ENCODE measurements at regions not wholly inside any gene's neighbourhood (a gene's known extent, or its start where the extent isn't known, plus 50 kb on each side); places are given as distances from the start of the nearest gene placed in this dataset.

DNA sequence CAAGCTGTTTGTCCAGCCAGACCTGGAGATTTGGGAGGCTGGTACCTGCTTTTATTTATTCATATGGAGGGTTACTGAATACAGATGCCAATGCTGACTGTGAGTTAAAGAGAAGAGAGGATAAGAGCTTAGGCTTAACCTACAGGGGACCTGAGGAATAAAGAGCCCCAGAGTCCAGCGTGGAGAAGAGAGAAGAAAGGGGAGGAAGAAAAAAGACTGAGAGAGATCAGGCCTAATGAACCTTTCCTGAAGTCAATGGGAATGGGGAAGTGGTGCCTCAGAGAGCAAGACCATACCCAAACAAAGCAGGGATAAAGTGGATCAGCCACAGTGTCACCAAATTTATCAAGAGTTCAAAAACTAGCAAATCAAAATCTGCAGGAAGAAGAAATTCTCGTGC lies 348.6 kb upstream of the KCNH7 start:
- TF ChIP-seq CTCF (IDR thresholded peaks at IDR 0.05) (no peak), POLR2A (IDR thresholded peaks at IDR 0.05) (no peak)
